ENCODE measurements at regions not wholly inside any gene's neighbourhood (a gene's known extent, or its start where the extent isn't known, plus 50 kb on each side); places are given as distances from the start of the nearest gene placed in this dataset.

DNA sequence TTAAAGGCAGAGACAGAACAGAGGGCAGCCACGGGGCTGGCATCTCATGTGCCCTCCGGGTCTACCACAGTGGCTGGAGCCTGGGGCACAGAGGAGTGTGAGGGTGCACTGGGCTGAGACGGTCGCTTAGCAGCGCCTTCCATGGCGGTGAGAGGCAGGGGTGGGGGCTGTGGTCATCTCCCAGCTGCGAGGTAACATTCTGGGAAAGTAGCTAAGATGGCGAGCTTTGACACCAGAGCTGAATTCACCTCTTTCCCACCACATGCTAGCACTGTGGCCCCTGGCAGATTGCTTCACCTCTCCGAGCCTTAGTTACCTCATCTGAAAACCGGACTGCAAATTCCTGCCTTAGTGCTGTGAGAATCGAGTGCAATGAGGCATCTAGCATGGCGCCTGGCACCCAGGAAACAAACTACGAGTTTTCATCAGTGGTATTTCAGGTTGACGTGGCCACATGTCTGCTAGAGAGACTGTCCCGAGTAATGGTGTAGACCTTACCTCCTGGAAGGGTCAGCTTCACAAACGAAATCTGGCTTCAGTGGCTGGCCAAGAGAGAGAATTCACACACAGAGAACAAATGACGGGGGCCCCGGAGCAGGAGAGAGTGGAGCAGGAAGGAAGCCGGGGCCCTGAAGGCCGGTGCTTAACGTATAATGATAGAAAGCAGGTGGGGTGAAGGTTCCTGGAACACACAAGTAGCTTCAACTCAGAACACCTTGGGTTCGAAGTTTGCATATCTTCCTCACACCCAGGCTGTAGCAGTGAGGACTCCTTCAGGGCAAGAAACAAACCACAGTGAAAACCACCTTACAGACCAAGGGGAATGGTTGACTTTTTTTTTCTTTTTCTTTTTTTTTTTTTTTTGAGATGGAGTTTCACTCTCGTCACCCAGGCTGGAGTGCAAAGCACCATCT lies 63.9 kb upstream of the RPH3AL start:
- TF ChIP-seq GLIS3 (CRISPR knock-in tag; IDR thresholded peaks at IDR 0.05) (no peak), ARNTL (CRISPR knock-in tag; IDR thresholded peaks at IDR 0.05; ENCODE audit: borderline replicate concordance, low read depth) (no peak), ZC3H10 (CRISPR knock-in tag; IDR thresholded peaks at IDR 0.05) (no peak), ZFP30 (CRISPR knock-in tag; IDR thresholded peaks at IDR 0.05) (no peak), CSDC2 (CRISPR knock-in tag; IDR thresholded peaks at IDR 0.05) (no peak), ZNF8 (CRISPR knock-in tag; IDR thresholded peaks at IDR 0.05) (no peak), POU6F1 (CRISPR knock-in tag; IDR thresholded peaks at IDR 0.05; ENCODE audit: borderline replicate concordance, low read depth) (no peak), SNAI2 (CRISPR knock-in tag; IDR thresholded peaks at IDR 0.05) (no peak), ZNF70 (CRISPR knock-in tag; IDR thresholded peaks at IDR 0.05) (no peak), TCF4 (CRISPR knock-in tag; IDR thresholded peaks at IDR 0.05; ENCODE audit: borderline replicate concordance) (no peak), ZNF565 (CRISPR knock-in tag; conservative IDR thresholded peaks at IDR 0.05; ENCODE audit: low read depth) (no peak), ESRRG (CRISPR knock-in tag; IDR thresholded peaks at IDR 0.05) (no peak), ZFP3 (CRISPR knock-in tag; IDR thresholded peaks at IDR 0.05) (no peak)
- TF ChIP-seq, protein P1, sequence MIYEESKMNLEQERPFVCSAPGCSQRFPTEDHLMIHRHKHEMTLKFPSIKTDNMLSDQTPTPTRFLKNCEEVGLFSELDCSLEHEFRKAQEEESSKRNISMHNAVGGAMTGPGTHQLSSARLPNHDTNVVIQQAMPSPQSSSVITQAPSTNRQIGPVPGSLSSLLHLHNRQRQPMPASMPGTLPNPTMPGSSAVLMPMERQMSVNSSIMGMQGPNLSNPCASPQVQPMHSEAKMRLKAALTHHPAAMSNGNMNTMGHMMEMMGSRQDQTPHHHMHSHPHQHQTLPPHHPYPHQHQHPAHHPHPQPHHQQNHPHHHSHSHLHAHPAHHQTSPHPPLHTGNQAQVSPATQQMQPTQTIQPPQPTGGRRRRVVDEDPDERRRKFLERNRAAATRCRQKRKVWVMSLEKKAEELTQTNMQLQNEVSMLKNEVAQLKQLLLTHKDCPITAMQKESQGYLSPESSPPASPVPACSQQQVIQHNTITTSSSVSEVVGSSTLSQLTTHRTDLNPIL (CRISPR knock-in tag; IDR thresholded peaks at IDR 0.05; ENCODE audit: low read depth) = no peak
- TF ChIP-seq, protein P2, sequence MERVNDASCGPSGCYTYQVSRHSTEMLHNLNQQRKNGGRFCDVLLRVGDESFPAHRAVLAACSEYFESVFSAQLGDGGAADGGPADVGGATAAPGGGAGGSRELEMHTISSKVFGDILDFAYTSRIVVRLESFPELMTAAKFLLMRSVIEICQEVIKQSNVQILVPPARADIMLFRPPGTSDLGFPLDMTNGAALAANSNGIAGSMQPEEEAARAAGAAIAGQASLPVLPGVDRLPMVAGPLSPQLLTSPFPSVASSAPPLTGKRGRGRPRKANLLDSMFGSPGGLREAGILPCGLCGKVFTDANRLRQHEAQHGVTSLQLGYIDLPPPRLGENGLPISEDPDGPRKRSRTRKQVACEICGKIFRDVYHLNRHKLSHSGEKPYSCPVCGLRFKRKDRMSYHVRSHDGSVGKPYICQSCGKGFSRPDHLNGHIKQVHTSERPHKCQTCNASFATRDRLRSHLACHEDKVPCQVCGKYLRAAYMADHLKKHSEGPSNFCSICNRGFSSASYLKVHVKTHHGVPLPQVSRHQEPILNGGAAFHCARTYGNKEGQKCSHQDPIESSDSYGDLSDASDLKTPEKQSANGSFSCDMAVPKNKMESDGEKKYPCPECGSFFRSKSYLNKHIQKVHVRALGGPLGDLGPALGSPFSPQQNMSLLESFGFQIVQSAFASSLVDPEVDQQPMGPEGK (CRISPR knock-in tag; IDR thresholded peaks at IDR 0.05; ENCODE audit: borderline replicate concordance) = no peak
- ATAC-seq = no peak

- ATAC-seq = no peak
- TF ChIP-seq PPARA (CRISPR knock-in tag; IDR thresholded peaks at IDR 0.05; ENCODE audit: borderline replicate concordance) (no peak), GLIS3 (CRISPR knock-in tag; IDR thresholded peaks at IDR 0.05) (no peak)
These were observed 61.2 kb upstream of the RPH3AL start for GRCh38 chr17:413706-414380.

- no peak for ATAC-seq
- TF ChIP-seq PPARA (CRISPR knock-in tag; IDR thresholded peaks at IDR 0.05; ENCODE audit: borderline replicate concordance) (no peak), ZC3H10 (CRISPR knock-in tag; IDR thresholded peaks at IDR 0.05) (no peak), ZFP30 (CRISPR knock-in tag; IDR thresholded peaks at IDR 0.05) (no peak), RARB (CRISPR knock-in tag; IDR thresholded peaks at IDR 0.05) (no peak), ARNTL (CRISPR knock-in tag; IDR thresholded peaks at IDR 0.05; ENCODE audit: borderline replicate concordance, low read depth) (no peak), TOX (CRISPR knock-in tag; IDR thresholded peaks at IDR 0.05; ENCODE audit: borderline replicate concordance) (no peak), ISL1 (CRISPR knock-in tag; IDR thresholded peaks at IDR 0.05) (no peak), BACH2 (CRISPR knock-in tag; IDR thresholded peaks at IDR 0.05; ENCODE audit: borderline replicate concordance) (no peak), ZNF70 (CRISPR knock-in tag; IDR thresholded peaks at IDR 0.05) (no peak), TSHZ2 (CRISPR knock-in tag; IDR thresholded peaks at IDR 0.05) (no peak), GLIS3 (CRISPR knock-in tag; IDR thresholded peaks at IDR 0.05) (no peak)
- TF ChIP-seq, protein P2 (CRISPR knock-in tag; IDR thresholded peaks at IDR 0.05; ENCODE audit: borderline replicate concordance) = no peak
These were observed 60.4 kb upstream of the RPH3AL start for GRCh38 chr17:413016-413350.

All from SK-N-SH treated with all-trans-retinoic acid at 6 μM for 48 hours (cell line).